Epithelial cell of prostate (primary cell): ENCODE measurements at regions not wholly inside any gene's neighbourhood (a gene's known extent, or its start where the extent isn't known, plus 50 kb on each side); places are given as distances from the start of the nearest gene placed in this dataset.

Experiments
- DNase-seq: peaks from one replicate; pipeline ENCODE4 v3.0.0-alpha.2; 2011; ENCODE audit warnings: low read depth, low spot score
- H3K27ac ChIP-seq: fragments of 450-650 bp; 2 replicates; pipeline ENCODE4 v1.5.1; 2017; ENCODE audit warnings: mild to moderate bottlenecking

GRCh38 chr13:77386880-77387606 is 60.1 kb upstream of the MYCBP2 start:
- no peak overlapping the region for H3K27ac ChIP-seq
- no peak for DNase-seq

GRCh38 chr13:77386046-77386445 is 59.2 kb upstream of the MYCBP2 start:
- no peak for DNase-seq
- H3K27ac ChIP-seq, result no peak overlapping the region

- no peak for DNase-seq
- no peak overlapping the region for H3K27ac ChIP-seq
Observed at GRCh38 chr13:77384999-77385398, 58.1 kb upstream of the MYCBP2 start.

- no peak for DNase-seq
- H3K27ac ChIP-seq, result no peak overlapping the region
Observed at GRCh38 chr13:77383097-77383496, 56.2 kb upstream of the MYCBP2 start.

GRCh38 chr13:77381059-77381458 is 54.2 kb upstream of the MYCBP2 start:
- no peak overlapping the region for H3K27ac ChIP-seq
- DNase-seq, result no peak

- no peak overlapping the region for H3K27ac ChIP-seq
- no peak for DNase-seq
Observed at GRCh38 chr13:77379508-77379907, 52.6 kb upstream of the MYCBP2 start.

- no peak overlapping the region for H3K27ac ChIP-seq
Observed at GRCh38 chr13:77378662-77379061, 51.8 kb upstream of the MYCBP2 start.

GRCh38 chr13:77377016-77377415 is 50.1 kb upstream of the MYCBP2 start:
- no peak overlapping the region for H3K27ac ChIP-seq
- no peak for DNase-seq

More at GRCh38 chr13:77378662-77379061, 51.8 kb upstream of the MYCBP2 start:
- no peak for DNase-seq
